Choroid plexus epithelial cell (primary cell): ENCODE measurements at regions not wholly inside any gene's neighbourhood (a gene's known extent, or its start where the extent isn't known, plus 50 kb on each side); places are given as distances from the start of the nearest gene placed in this dataset.

Experiments used
- DNase-seq: peaks from one replicate; pipeline ENCODE4 v3.0.0-alpha.2; 2010; ENCODE audit warnings: low read depth
- H3K4me3 ChIP-seq: 2 replicates; pipeline ENCODE4 v1.5.1; 2011; ENCODE audit warnings: low read depth, mild to moderate bottlenecking, control low read depth, low read length, moderate library complexity
- TF ChIP-seq, protein P1 (sequence below): conservative IDR thresholded peaks from 2 replicates; pipeline ENCODE4 v1.5.1; 2011; ENCODE audit warnings: low read depth, mild to moderate bottlenecking, control low read depth, inconsistent platforms, low read length, moderate library complexity

DNA sequence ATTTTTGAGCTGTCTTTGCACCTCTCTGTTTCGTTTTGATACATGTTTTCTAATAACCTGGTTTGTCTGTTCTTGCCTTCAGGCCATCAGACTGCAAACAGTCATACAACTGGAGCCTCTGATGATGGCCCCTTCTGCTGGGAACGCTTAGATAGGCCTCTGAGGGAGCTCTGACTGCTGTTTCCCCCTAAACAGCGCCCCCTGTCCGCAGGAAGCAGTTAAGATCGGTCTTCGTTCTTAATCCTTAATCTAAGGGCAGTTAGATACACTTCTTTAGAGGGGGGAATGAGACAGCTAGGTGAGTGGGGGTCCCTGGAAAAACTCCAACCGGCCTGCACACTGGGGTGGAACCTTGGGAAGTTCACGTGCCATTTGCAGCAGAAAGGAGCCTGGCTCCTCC is 1338.8 kb upstream of the SEL1L start:
- TF ChIP-seq, protein P1, sequence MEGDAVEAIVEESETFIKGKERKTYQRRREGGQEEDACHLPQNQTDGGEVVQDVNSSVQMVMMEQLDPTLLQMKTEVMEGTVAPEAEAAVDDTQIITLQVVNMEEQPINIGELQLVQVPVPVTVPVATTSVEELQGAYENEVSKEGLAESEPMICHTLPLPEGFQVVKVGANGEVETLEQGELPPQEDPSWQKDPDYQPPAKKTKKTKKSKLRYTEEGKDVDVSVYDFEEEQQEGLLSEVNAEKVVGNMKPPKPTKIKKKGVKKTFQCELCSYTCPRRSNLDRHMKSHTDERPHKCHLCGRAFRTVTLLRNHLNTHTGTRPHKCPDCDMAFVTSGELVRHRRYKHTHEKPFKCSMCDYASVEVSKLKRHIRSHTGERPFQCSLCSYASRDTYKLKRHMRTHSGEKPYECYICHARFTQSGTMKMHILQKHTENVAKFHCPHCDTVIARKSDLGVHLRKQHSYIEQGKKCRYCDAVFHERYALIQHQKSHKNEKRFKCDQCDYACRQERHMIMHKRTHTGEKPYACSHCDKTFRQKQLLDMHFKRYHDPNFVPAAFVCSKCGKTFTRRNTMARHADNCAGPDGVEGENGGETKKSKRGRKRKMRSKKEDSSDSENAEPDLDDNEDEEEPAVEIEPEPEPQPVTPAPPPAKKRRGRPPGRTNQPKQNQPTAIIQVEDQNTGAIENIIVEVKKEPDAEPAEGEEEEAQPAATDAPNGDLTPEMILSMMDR: no peak
- no peak overlapping the region for H3K4me3 ChIP-seq
- DNase-seq: no peak

GRCh38 chr14:82878951-82879350 is 1345.3 kb upstream of the SEL1L start:
- TF ChIP-seq, protein P1: no peak
- DNase-seq: no peak
- H3K4me3 ChIP-seq: no peak overlapping the region

GRCh38 chr14:82879949-82880535 is 1346.4 kb upstream of the SEL1L start:
- H3K4me3 ChIP-seq: no peak overlapping the region
- no peak for DNase-seq
- TF ChIP-seq, protein P1: no peak

DNA sequence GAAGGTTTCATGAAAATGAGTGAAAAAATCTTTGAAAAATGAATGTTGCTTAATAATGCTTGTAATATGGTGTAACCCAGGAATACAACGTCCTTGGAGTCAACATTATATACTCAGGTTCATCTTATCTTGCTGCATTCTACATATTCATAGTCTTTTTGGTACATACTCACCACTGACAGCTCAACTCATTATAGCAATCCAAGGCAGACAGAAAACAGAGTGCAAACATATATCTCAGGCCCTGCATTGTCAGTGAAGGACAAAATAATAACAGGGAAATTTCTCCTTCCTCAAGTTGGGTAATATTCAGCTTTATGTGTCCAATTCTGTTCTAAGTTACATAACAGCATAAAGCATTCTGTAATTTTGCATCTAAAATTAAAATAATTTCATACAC is 1353.0 kb upstream of the SEL1L start:
- DNase-seq: no peak
- TF ChIP-seq, protein P1: no peak

GRCh38 chr14:82889701-82890100 is 1356.0 kb upstream of the SEL1L start:
- TF ChIP-seq, protein P1: no peak
- no peak for DNase-seq
- H3K4me3 ChIP-seq: no peak overlapping the region

More for the DNA sequence above, 1353.0 kb upstream of the SEL1L start:
- H3K4me3 ChIP-seq: no peak overlapping the region

DNA sequence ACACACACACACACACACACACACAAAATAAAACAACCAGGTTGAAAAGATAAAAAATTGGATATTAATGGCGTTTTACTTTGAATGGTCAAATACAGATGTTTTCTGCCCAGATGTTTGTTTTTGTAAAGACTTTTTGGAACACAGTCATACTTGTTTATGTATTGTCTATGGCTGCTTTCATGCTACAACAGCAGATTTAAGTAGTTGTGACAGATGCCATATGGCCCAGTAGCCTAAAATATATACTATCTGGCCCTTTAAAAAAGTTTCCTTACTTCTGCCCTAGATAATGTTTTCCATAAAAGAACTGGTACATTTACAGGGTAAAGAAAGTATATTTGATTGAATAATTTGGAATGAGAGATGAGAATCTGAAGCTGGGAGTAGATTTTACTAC is 1362.8 kb upstream of the SEL1L start:
- TF ChIP-seq, protein P1: no peak
- DNase-seq: no peak
- H3K4me3 ChIP-seq: no peak overlapping the region
